ENCODE measurements at regions not wholly inside any gene's neighbourhood (a gene's known extent, or its start where the extent isn't known, plus 50 kb on each side); places are given as distances from the start of the nearest gene placed in this dataset.

DNA sequence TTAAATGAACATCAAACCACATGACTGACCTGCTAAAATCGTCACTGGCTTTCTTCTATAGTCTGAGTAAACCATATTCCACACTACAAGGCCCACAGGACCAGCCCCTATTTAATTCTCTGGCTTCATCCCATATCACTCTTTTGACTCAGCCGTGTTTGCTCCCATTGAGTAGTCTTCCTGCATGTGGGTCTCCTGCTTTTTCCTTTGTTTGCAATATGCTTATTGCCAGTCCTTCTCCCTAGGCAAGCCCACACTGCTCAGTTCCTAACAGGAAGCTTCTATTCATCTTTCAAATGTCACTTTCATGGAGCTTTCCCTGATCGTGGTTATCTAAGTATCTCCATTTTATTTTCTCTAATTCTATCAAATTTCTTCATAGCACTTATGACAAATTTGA lies 329.6 kb downstream of the RAPGEF2 start (continued):
- TF ChIP-seq, protein P1, sequence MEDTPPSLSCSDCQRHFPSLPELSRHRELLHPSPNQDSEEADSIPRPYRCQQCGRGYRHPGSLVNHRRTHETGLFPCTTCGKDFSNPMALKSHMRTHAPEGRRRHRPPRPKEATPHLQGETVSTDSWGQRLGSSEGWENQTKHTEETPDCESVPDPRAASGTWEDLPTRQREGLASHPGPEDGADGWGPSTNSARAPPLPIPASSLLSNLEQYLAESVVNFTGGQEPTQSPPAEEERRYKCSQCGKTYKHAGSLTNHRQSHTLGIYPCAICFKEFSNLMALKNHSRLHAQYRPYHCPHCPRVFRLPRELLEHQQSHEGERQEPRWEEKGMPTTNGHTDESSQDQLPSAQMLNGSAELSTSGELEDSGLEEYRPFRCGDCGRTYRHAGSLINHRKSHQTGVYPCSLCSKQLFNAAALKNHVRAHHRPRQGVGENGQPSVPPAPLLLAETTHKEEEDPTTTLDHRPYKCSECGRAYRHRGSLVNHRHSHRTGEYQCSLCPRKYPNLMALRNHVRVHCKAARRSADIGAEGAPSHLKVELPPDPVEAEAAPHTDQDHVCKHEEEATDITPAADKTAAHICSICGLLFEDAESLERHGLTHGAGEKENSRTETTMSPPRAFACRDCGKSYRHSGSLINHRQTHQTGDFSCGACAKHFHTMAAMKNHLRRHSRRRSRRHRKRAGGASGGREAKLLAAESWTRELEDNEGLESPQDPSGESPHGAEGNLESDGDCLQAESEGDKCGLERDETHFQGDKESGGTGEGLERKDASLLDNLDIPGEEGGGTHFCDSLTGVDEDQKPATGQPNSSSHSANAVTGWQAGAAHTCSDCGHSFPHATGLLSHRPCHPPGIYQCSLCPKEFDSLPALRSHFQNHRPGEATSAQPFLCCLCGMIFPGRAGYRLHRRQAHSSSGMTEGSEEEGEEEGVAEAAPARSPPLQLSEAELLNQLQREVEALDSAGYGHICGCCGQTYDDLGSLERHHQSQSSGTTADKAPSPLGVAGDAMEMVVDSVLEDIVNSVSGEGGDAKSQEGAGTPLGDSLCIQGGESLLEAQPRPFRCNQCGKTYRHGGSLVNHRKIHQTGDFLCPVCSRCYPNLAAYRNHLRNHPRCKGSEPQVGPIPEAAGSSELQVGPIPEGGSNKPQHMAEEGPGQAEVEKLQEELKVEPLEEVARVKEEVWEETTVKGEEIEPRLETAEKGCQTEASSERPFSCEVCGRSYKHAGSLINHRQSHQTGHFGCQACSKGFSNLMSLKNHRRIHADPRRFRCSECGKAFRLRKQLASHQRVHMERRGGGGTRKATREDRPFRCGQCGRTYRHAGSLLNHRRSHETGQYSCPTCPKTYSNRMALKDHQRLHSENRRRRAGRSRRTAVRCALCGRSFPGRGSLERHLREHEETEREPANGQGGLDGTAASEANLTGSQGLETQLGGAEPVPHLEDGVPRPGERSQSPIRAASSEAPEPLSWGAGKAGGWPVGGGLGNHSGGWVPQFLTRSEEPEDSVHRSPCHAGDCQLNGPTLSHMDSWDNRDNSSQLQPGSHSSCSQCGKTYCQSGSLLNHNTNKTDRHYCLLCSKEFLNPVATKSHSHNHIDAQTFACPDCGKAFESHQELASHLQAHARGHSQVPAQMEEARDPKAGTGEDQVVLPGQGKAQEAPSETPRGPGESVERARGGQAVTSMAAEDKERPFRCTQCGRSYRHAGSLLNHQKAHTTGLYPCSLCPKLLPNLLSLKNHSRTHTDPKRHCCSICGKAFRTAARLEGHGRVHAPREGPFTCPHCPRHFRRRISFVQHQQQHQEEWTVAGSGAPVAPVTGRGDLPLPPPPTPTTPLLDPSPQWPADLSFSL (CRISPR knock-in tag; IDR thresholded peaks at IDR 0.05): no peak

DNA sequence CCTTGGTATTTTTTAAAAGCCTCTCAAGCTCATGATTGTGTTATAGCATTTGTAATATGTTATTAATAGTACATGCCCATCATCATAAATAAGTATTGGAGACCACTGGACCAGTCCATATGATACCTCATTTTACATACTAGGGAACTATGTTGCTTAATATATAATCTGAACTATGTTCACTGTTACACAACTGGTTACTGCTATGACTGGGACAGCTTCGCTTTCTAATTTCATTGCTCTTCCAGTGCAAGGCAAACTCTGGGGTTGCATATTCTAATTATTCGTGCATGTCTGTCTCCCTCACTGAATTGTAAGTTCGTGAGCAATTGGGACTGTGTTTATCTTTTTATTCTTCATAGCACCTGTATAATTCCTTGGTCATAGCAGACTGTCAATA lies 330.5 kb downstream of the RAPGEF2 start:
- no TSS peak for BruUV-seq (replicated peaks)
- Histone ChIP-seq H3K4me1 (ENCODE audit: insufficient read depth, low read length) (peaks cover 14% of the 10 kb centered on the region; the same call in 1 of the 2 replicates), H3K4me2 (ENCODE audit: low read depth, low read length) (no peak overlapping the region), H3K79me2 (ENCODE audit: insufficient read depth, low read length) (no peaks in the 10 kb centered on the region), H3K9ac (ENCODE audit: insufficient read depth, low read depth, low read length) (no peak overlapping the region), H2AFZ (ENCODE audit: low read length) (no peak overlapping the region), H3K27me3 (ENCODE audit: control insufficient read depth in 1 of 2, insufficient read depth in 2 of 2, low read length in 2 of 2) (no peaks in the 10 kb centered on the region), H3K9me3 (ENCODE audit: low read length) (no peaks in the 10 kb centered on the region), H3K36me3 (replicated peaks in 1 of 2; ENCODE audit: control insufficient read depth in 1 of 2, insufficient read depth in 2 of 2, low read length in 2 of 2) (no peaks in the 10 kb centered on the region), H3K4me3 (replicated peaks in 1 of 3; ENCODE audit: insufficient read depth in 1 of 3, low read depth in 2 of 3, low read length in 3 of 3) (no peak overlapping the region), H4K20me1 (ENCODE audit: insufficient read depth, low read length) (no peaks in the 10 kb centered on the region), H3K27ac (ENCODE audit: extremely low read length, insufficient read depth, low read length) (no peak overlapping the region)
- peak; percentile 33; the same call in 1 of the 3 replicates for ATAC-seq
- WGBS (ENCODE audit: low lambda C conversion rate): 37% methylated on average over 3 of the region's 3 CpGs
- no peak for DNase-seq (ENCODE audit: low spot score)
- POLR2A ChIA-PET: no interaction called here
- peak; percentile 58; the same call in 1 of the 2 replicates for TF ChIP-seq CEBPB (IDR thresholded peaks at IDR 0.05; ENCODE audit: borderline replicate concordance, low read depth, low read length)
- TF ChIP-seq CEBPG (CRISPR knock-in tag; IDR thresholded peaks at IDR 0.05): peak; percentile 45; the same call in 1 of the 2 replicates
- no peak for TF ChIP-seq ZNF317 (CRISPR knock-in tag; IDR thresholded peaks at IDR 0.05)
- no peak for FAIRE-seq
- intact Hi-C loops (cut with micrococcal nuclease; ENCODE audit: unreplicated experiment) (no loop called here), in situ Hi-C loops (cut with HindIII; ENCODE audit: extremely low pct_ligation_motif_present, low pct_unique_long_range_greater_than_20kb) (loop anchor here (25.0 kb wide), 1 partner anchor 571 kb away; no protein-coding TSS in a partner anchor)
- CTCF ChIA-PET (ENCODE audit: low intra/inter-chr PET ratio, low total read pairs): no interaction called here
